ENCODE measurements at regions not wholly inside any gene's neighbourhood (a gene's known extent, or its start where the extent isn't known, plus 50 kb on each side); places are given as distances from the start of the nearest gene placed in this dataset.

- Histone ChIP-seq H3K27me3 (no peaks in the 10 kb centered on the region), H3K36me3 (no peaks in the 10 kb centered on the region), H3K4me1 (no peaks in the 10 kb centered on the region), H3K27ac (no peak overlapping the region), H3K9me3 (no peaks in the 10 kb centered on the region), H3K4me3 (replicated peaks in 1 of 3) (no peak overlapping the region)
- 83 to 85% methylated on average over 2 of the region's 2 CpGs for WGBS, 2 donors
- intact Hi-C loops (cut with DNase I): no loop called here
- no peak for TF ChIP-seq POLR2A (IDR thresholded peaks at IDR 0.05)
- TF ChIP-seq CTCF (IDR thresholded peaks at IDR 0.05): no peak
- DNase-seq: no peak
Measured at GRCh38 chr10:8248868-8249267, 194.4 kb downstream of the GATA3 start.

GRCh38 chr10:8254350-8254749, 199.9 kb downstream of the GATA3 start:
- 74 to 82% methylated on average over 1 of the region's 1 CpG for WGBS, 2 donors
- DNase-seq: no peak
- intact Hi-C loops (cut with DNase I): no loop called here
- no peak overlapping the region for H3K27ac ChIP-seq
- H3K36me3 ChIP-seq: no peaks in the 10 kb centered on the region
- no peak overlapping the region for H3K4me3 ChIP-seq (replicated peaks in 1 of 3)
- no peaks in the 10 kb centered on the region for H3K27me3 ChIP-seq
- no peaks in the 10 kb centered on the region for H3K9me3 ChIP-seq
- TF ChIP-seq CTCF (IDR thresholded peaks at IDR 0.05): no peak
- no peak for TF ChIP-seq POLR2A (IDR thresholded peaks at IDR 0.05)
- no peaks in the 10 kb centered on the region for H3K4me1 ChIP-seq

- Histone ChIP-seq H3K27ac (no peak overlapping the region), H3K4me1 (no peaks in the 10 kb centered on the region), H3K36me3 (no peaks in the 10 kb centered on the region), H3K4me3 (replicated peaks in 1 of 3) (no peak overlapping the region), H3K27me3 (no peaks in the 10 kb centered on the region), H3K9me3 (no peaks in the 10 kb centered on the region)
- TF ChIP-seq CTCF (IDR thresholded peaks at IDR 0.05) (no peak), POLR2A (IDR thresholded peaks at IDR 0.05) (no peak)
- DNase-seq: no peak
- intact Hi-C loops (cut with DNase I): no loop called here
- WGBS, 2 donors: 91 to 94% methylated on average over 1 of the region's 1 CpG
Measured at GRCh38 chr10:8255301-8255700, 200.8 kb downstream of the GATA3 start.

GRCh38 chr10:8260645-8261044, 206.2 kb downstream of the GATA3 start:
- H3K27ac ChIP-seq: no peak overlapping the region
- no peaks in the 10 kb centered on the region for H3K4me1 ChIP-seq
- intact Hi-C loops (cut with DNase I): no loop called here
- no peaks in the 10 kb centered on the region for H3K27me3 ChIP-seq
- TF ChIP-seq CTCF (IDR thresholded peaks at IDR 0.05) (no peak), POLR2A (IDR thresholded peaks at IDR 0.05) (no peak)
- H3K4me3 ChIP-seq (replicated peaks in 1 of 3): no peak overlapping the region
- DNase-seq: no peak
- H3K9me3 ChIP-seq: no peaks in the 10 kb centered on the region
- WGBS, 2 donors: 93 to 95% methylated on average over 16 of the region's 16 CpGs
- H3K36me3 ChIP-seq: no peaks in the 10 kb centered on the region

GRCh38 chr10:8262317-8262716, 207.8 kb downstream of the GATA3 start:
- no peak for DNase-seq
- Histone ChIP-seq H3K27ac (no peak overlapping the region), H3K36me3 (no peaks in the 10 kb centered on the region), H3K4me3 (replicated peaks in 1 of 3) (no peak overlapping the region), H3K27me3 (no peaks in the 10 kb centered on the region), H3K9me3 (no peaks in the 10 kb centered on the region), H3K4me1 (no peaks in the 10 kb centered on the region)
- WGBS, 2 donors: 94 to 96% methylated on average over 4 of the region's 4 CpGs
- no peak for TF ChIP-seq CTCF (IDR thresholded peaks at IDR 0.05)
- no peak for TF ChIP-seq POLR2A (IDR thresholded peaks at IDR 0.05)
- intact Hi-C loops (cut with DNase I): no loop called here

All from thyroid gland (tissue), 4 donors.